Stimulated activated memory B cell treated with anti-CD40 and anti-IgM and Interleukin-4, amounts not matched to agents 10 μg/mL and 1 μg/mL and 100 μg/mL, for 72 hours (primary cell): ENCODE measurements at regions not wholly inside any gene's neighbourhood (a gene's known extent, or its start where the extent isn't known, plus 50 kb on each side); places are given as distances from the start of the nearest gene placed in this dataset.
"Not testable (repeated sequence)": the region's sequence is repeated elsewhere in the genome, so short reads cannot be mapped to it uniquely, and the experiment has no call there.

Source experiments
- ATAC-seq: fragments of 150-1000 bp; cut with Tn5 transposase; 2 replicates; pipeline ENCODE4 v1.10.0; 2021
- H3K27ac Mint-ChIP-seq: one replicate; pipeline ENCODE4 v1.8.0; 2022; ENCODE audit warnings: mild to moderate bottlenecking, mixed read lengths
- H3K27me3 Mint-ChIP-seq: one replicate; pipeline ENCODE4 v1.8.0; 2022; ENCODE audit warnings: mixed read lengths
- H3K36me3 Mint-ChIP-seq: one replicate; pipeline ENCODE4 v1.8.0; 2022; ENCODE audit warnings: mixed read lengths
- H3K4me1 Mint-ChIP-seq: one replicate; pipeline ENCODE4 v1.8.0; 2022; ENCODE audit warnings: mixed read lengths
- H3K4me3 Mint-ChIP-seq: one replicate; pipeline ENCODE4 v1.8.0; 2022; ENCODE audit warnings: mild to moderate bottlenecking, moderate library complexity, mixed read lengths
- H3K9me3 Mint-ChIP-seq: one replicate; pipeline ENCODE4 v1.8.0; 2022; ENCODE audit warnings: mixed read lengths

- Mint-ChIP-seq H3K36me3 (no peaks in the 10 kb centered on the region), H3K4me1 (no peaks in the 10 kb centered on the region), H3K27me3 (no peaks in the 10 kb centered on the region), H3K4me3 (no peak overlapping the region), H3K27ac (no peak overlapping the region), H3K9me3 (peaks cover 2% of the 10 kb centered on the region)
- ATAC-seq = no peak
Measured at GRCh38 chr1:81183051-81183450, 617.7 kb upstream of the ADGRL2 start.

DNA sequence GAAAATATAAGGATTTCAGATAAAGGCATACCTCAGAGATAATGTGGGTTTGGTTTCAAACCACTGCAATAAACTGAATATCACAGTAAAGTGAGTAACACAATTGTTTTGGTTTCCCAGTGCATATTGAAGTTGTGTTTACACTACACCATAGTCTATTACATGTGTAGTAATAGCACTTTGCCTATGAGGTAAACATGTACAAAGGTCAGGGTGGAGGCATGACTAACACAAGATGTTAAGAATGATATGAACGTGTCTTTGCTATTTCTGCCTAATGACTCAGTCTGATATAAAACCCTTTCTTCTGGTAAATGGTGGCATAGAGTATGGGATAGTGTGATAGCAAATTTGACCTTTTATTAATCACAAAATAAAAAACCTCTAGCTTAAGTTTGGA is 621.5 kb upstream of the ADGRL2 start:
- Mint-ChIP-seq H3K27ac (no peak overlapping the region), H3K4me3 (no peak overlapping the region), H3K9me3 (peaks cover 3% of the 10 kb centered on the region), H3K4me1 (no peaks in the 10 kb centered on the region), H3K27me3 (no peaks in the 10 kb centered on the region), H3K36me3 (no peaks in the 10 kb centered on the region)
- no peak for ATAC-seq

- not testable (repeated sequence) for H3K4me3 Mint-ChIP-seq, H3K36me3 Mint-ChIP-seq, H3K27me3 Mint-ChIP-seq, H3K4me1 Mint-ChIP-seq, ATAC-seq, H3K9me3 Mint-ChIP-seq, H3K27ac Mint-ChIP-seq
Measured at GRCh38 chr1:81178431-81179093, 622.2 kb upstream of the ADGRL2 start.

DNA sequence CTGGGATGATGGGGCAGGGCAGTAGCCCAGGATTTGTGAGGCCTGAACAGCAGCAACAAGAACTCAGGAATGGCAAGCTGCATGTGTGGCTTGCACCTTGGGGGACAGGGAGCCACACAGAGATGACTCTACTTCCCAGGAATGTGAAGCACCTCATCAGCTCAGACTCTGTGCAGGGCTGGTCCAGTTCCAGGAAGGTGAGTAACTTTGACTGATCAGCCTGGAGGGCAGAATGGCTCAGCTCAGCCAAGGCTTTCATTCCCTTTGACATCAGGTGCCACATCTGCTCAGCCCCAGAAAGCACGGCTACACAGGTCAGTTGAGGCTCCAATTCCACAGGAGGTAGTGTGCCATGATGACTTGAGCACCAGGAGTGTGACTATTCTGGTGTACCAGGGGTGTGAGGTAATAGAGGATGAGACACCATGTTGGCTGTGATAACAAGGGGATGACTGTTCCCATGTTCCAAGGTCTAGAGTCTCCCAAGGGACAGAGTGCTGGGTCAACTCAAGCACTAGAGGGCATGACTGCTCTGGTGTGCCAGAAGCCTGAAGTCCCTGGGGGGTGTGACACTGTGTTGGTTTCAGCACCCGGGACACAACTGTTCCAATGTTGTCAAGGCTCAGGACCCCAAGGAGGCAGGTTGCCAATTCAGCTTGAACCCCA is 625.8 kb upstream of the ADGRL2 start:
- Mint-ChIP-seq H3K27me3 (no peaks in the 10 kb centered on the region), H3K36me3 (no peaks in the 10 kb centered on the region), H3K27ac (no peak overlapping the region), H3K9me3 (peaks cover 17% of the 10 kb centered on the region), H3K4me3 (no peak overlapping the region), H3K4me1 (no peaks in the 10 kb centered on the region)
- ATAC-seq = no peak

GRCh38 chr1:81174052-81174451 is 626.7 kb upstream of the ADGRL2 start:
- no peak overlapping the region for H3K27ac Mint-ChIP-seq
- ATAC-seq = no peak
- H3K4me3 Mint-ChIP-seq = no peak overlapping the region
- no peaks in the 10 kb centered on the region for H3K36me3 Mint-ChIP-seq
- no peaks in the 10 kb centered on the region for H3K4me1 Mint-ChIP-seq
- peaks cover 15% of the 10 kb centered on the region for H3K9me3 Mint-ChIP-seq
- no peaks in the 10 kb centered on the region for H3K27me3 Mint-ChIP-seq

DNA sequence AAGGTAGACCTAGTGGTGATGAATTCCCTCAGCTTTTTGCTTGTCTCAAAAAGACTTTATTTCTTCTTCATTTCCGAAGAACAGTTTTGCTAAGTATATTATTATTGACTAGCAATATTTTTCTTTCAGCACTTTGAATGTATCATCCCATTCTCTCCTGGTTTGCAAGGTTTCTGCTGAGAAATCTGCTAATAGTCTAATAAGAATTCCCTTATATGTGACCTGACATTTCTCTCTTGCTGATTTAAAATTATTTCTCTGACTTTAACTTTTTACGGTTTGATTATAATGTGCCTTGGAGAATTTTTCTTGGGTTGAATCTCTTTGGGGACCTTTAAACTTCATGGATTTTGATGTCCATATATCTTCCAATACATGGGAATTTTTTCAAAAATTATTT is 628.3 kb upstream of the ADGRL2 start:
- Mint-ChIP-seq H3K36me3 (no peaks in the 10 kb centered on the region), H3K4me1 (no peaks in the 10 kb centered on the region), H3K9me3 (peaks cover 18% of the 10 kb centered on the region), H3K4me3 (no peak overlapping the region), H3K27ac (no peak overlapping the region), H3K27me3 (no peaks in the 10 kb centered on the region)
- no peak for ATAC-seq

GRCh38 chr1:81170721-81171120 is 630.0 kb upstream of the ADGRL2 start:
- Mint-ChIP-seq H3K9me3 (peaks cover 19% of the 10 kb centered on the region), H3K4me3 (no peak overlapping the region), H3K36me3 (no peaks in the 10 kb centered on the region), H3K4me1 (no peaks in the 10 kb centered on the region), H3K27ac (no peak overlapping the region), H3K27me3 (no peaks in the 10 kb centered on the region)
- ATAC-seq = no peak

DNA sequence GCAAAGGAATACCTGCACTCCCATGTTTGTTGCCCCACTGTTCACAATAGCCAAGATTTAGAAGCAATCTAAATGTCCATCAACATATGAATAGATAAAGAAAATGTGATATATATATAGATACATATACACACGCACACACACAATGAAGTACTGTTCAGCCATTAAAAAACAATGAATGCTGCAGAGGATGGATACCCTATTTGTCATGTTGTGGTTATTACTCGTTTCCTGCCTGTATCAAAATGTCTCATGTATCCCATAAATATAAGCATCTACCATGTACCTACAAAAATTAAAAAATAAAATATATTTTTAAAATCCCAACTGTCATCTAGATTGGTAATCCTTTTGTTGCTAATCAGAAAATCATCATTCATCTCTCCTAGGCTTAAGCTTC is 634.8 kb upstream of the ADGRL2 start:
- Mint-ChIP-seq H3K36me3 (no peaks in the 10 kb centered on the region), H3K27me3 (no peaks in the 10 kb centered on the region), H3K27ac (no peak overlapping the region), H3K4me3 (no peak overlapping the region), H3K9me3 (peaks cover 11% of the 10 kb centered on the region), H3K4me1 (no peaks in the 10 kb centered on the region)
- ATAC-seq = no peak

- ATAC-seq = no peak
- no peak overlapping the region for H3K4me3 Mint-ChIP-seq
- H3K36me3 Mint-ChIP-seq = no peaks in the 10 kb centered on the region
- H3K9me3 Mint-ChIP-seq = peaks cover 5% of the 10 kb centered on the region
- no peaks in the 10 kb centered on the region for H3K27me3 Mint-ChIP-seq
- H3K27ac Mint-ChIP-seq = no peak overlapping the region
- H3K4me1 Mint-ChIP-seq = no peaks in the 10 kb centered on the region
Measured at GRCh38 chr1:81160696-81161095, 640.0 kb upstream of the ADGRL2 start.

DNA sequence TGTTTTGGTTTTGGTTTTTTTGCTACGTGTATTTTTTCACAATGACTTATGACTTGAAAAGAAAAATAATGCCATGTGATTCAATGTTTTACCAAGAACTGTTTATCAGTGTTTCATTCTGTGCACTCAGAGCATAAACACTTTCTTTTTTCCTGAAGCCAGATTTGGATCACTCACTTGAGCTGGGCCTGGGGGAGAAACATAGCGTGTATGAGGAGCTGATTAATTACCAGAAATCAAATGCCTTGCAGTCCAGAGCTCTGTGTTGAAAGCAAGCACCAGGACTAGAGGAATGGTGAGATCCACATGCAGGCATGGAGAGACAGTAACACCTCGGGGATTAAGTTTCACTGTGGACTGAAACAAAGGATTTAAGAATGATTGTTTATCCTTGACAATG is 642.1 kb upstream of the ADGRL2 start:
- H3K36me3 Mint-ChIP-seq = no peaks in the 10 kb centered on the region
- no peaks in the 10 kb centered on the region for H3K27me3 Mint-ChIP-seq
- H3K4me3 Mint-ChIP-seq = no peak overlapping the region
- H3K4me1 Mint-ChIP-seq = no peaks in the 10 kb centered on the region
- no peaks in the 10 kb centered on the region for H3K9me3 Mint-ChIP-seq
- H3K27ac Mint-ChIP-seq = no peak overlapping the region
- no peak for ATAC-seq

DNA sequence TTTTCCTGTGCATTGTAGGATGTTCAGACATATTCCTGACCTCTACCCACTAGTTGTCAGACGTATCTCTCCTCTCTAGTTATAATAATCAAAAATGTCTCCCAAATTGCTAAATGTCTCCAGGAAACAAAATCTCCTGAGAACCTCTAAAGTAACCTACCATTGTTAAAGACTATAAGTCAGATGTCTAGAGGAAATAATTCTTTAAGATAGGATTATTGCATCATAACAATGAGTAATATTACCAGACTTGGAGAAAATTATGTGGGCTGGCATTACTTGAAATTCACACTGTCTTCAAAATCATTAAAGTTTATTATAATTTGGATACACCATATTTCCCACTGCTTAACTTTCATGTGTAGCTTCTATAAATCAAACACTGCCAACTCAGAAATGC is 643.0 kb upstream of the ADGRL2 start:
- ATAC-seq = no peak
- Mint-ChIP-seq H3K27ac (no peak overlapping the region), H3K4me1 (no peaks in the 10 kb centered on the region), H3K36me3 (no peaks in the 10 kb centered on the region), H3K9me3 (no peaks in the 10 kb centered on the region), H3K27me3 (no peaks in the 10 kb centered on the region), H3K4me3 (no peak overlapping the region)

DNA sequence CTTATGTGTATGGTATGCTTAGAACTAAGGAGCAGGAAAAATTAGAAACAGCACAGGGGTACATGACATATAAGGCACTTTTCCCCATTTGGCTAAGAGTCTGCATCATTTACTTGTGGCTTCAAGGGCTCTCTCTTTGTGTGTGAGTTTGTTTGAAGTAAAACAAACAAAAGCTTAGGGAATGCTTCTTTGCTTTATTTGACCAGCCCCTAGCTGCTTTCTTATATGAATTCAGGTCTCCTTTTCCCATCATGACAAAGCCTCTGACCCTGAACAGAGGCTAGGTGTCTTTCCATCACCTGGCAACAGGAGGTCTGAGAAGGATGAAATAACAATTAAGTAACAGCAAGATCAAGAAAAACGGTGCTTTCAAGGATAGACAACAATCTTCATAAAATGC is 643.8 kb upstream of the ADGRL2 start:
- Mint-ChIP-seq H3K4me1 (no peaks in the 10 kb centered on the region), H3K4me3 (no peak overlapping the region), H3K27me3 (no peaks in the 10 kb centered on the region), H3K9me3 (no peaks in the 10 kb centered on the region), H3K36me3 (no peaks in the 10 kb centered on the region), H3K27ac (no peak overlapping the region)
- no peak for ATAC-seq

DNA sequence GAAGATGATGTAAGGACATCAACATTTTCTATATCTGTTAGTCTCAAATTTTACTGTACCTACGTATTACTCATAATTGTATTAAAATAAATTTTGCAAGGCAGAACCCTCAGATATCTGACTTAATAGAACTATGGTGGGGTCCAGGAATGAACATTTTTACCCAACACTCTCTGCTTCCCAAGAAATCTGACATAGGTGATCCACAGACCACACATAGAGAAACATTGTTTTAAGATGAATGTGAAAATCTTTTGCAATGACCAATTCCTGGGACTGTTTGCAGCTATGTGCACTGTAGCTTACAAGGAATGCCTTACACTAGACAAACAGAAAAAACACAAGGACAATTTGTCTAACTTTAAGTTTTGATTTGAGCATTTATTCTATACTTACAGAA is 645.6 kb upstream of the ADGRL2 start:
- Mint-ChIP-seq H3K9me3 (no peaks in the 10 kb centered on the region), H3K27ac (no peak overlapping the region), H3K4me1 (no peaks in the 10 kb centered on the region), H3K36me3 (no peaks in the 10 kb centered on the region), H3K4me3 (no peak overlapping the region), H3K27me3 (no peaks in the 10 kb centered on the region)
- no peak for ATAC-seq

DNA sequence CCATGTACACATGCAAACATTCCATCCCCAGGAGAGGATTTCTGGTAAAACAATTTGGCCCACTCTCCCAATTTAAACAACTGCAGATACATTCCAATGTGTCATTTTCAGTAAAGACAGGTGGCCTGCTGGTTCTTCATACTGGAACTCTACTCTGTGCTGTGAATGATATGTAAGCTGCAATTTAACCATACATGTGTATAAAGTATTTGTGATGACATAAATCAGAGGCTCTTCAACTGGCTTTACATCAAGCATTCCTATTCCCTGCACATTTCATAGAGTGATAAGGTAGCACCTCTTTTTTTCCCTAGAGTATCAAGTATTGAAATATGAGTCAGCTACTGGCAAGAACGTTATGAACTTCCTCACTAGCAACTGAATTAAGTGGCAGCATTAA is 649.5 kb upstream of the ADGRL2 start:
- Mint-ChIP-seq H3K27ac (no peak overlapping the region), H3K36me3 (no peaks in the 10 kb centered on the region), H3K4me1 (no peaks in the 10 kb centered on the region), H3K4me3 (no peak overlapping the region), H3K9me3 (no peaks in the 10 kb centered on the region), H3K27me3 (no peaks in the 10 kb centered on the region)
- no peak for ATAC-seq

DNA sequence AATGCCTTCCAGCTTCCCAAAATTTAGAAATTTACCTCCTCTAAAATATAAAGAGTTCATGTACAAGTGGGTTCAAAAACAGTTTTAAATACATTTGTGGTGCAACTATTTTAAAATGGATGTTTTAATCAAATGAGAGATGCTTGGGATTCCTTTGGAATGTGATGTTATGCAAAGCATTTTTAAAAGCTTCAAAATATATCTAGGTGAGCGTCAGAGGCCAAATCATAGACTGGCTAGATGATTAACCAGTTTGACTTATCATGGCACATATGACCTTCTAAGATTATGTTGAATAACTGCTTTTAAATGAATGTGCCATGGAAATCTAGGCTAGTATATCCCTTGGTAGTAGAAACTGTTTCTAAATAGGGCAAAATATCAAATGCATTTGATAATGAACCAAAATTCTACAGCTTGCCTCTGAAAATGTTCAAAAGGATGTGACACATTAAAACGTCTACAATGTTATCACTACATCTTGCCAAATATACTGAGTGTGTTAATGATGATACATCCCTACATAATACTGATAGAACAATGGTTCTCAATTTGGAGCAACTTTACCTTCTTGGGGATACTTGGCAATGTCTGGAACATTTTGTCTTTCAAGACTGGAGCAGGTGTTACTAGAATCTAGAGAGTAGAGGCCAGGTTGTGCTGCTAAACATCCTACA is 650.9 kb upstream of the ADGRL2 start:
- H3K27me3 Mint-ChIP-seq = no peaks in the 10 kb centered on the region
- no peaks in the 10 kb centered on the region for H3K9me3 Mint-ChIP-seq

DNA sequence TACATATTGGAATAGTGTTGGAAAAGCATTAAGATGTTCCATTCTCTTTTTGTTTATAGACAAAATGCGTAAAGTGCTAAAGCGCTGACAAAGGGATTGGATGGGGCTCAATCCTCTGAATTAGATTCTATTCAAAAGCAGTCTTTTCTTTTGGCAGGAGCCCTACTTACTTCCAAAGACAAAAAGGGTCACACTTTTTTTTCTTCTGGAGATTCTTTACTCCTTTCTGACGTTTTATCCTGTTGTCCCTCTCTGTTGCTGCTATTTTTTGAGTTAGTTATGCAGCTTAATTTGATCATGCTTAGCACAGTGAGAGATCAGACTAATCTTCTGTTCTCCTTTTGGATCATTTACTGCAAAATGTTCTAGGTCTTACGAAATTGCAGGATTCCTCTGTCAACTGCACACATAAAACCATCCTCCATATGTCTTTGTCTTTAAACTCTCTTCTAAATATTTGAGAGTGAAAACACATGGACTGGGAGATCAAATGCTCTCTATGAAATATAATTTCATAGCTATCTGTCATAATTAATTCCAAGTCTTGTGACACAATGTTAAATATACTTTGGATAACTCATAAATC is 656.4 kb upstream of the ADGRL2 start:
- Mint-ChIP-seq H3K27ac (no peak overlapping the region), H3K4me1 (peaks cover 4% of the 10 kb centered on the region), H3K9me3 (no peaks in the 10 kb centered on the region), H3K27me3 (no peaks in the 10 kb centered on the region), H3K4me3 (no peak overlapping the region), H3K36me3 (no peaks in the 10 kb centered on the region)
- no peak for ATAC-seq

More for the DNA sequence above, 650.9 kb upstream of the ADGRL2 start:
- Mint-ChIP-seq H3K27ac (no peak overlapping the region), H3K4me3 (no peak overlapping the region), H3K4me1 (no peaks in the 10 kb centered on the region), H3K36me3 (no peaks in the 10 kb centered on the region)
- no peak for ATAC-seq
